CD1c-positive myeloid dendritic cell (primary cell): ENCODE measurements at regions not wholly inside any gene's neighbourhood (a gene's known extent, or its start where the extent isn't known, plus 50 kb on each side); places are given as distances from the start of the nearest gene placed in this dataset.
"Not testable (repeated sequence)": the region's sequence is repeated elsewhere in the genome, so short reads cannot be mapped to it uniquely, and the experiment has no call there.

Experiments used
- DNase-seq: peaks from one replicate; pipeline ENCODE4 v3.0.0-alpha.2; 2016; ENCODE audit errors: extremely low spot score

DNA sequence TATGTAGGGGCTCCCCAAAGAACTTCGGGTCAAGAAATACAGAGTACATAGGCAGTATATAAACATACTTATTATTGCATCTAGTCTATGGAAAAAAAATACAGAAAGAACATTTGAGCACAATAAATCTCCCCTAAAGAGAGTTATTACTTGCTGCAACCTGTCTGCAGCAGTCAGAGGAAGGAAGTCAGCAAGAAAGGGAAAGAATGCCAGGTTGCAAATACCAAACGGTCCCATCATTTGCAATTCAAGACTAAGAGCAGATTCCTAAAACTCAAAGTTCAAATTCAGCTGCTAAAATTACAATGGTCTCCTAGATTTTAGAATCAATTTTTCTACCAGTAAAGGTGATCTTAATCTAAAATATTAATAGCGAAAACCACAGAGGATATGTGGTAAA lies 236.2 kb upstream of the NUDT6 start:
- DNase-seq, result no peak

DNA sequence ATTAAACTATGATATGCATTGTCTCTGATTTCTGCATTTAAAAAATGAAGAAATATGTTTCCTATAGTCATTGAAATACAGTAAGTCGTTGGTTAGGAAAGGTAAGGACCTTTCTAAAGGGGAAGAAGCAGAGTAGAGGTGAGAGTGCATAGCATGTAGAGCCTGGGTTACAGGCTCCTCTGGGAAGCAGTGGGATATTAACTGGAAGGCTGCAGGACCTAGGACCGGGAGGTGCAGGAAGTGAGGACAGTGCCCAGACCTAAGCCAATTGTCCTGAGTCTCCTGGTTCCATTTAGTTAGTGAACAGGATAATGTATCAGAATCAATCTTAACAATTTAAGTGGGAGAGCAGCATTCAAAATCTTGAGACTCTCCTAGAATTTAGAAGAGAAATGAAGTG lies 237.1 kb upstream of the NUDT6 start:
- no peak for DNase-seq

GRCh38 chr4:123162859-123163258 lies 233.7 kb upstream of the SPRY1 start:
- DNase-seq, result no peak

DNA sequence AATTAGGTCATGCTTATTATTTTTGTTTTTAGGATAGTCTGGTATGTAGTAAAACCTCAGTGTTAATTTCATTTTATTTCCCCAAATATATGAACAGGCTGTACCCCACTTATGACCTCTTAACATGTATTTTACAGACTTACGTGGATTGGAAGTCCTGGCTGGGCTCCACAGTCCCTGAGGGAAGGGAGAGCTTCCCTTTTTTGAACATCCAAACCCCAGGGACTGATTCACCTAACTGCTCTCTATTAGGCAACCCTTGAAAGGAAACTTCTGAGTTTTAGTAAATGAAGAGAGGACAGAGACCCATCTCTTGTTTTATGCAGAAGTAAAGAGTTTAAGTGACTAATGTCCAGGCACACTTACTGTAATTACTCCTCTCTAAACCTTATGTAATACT lies 233.1 kb upstream of the SPRY1 start:
- no peak for DNase-seq

DNA sequence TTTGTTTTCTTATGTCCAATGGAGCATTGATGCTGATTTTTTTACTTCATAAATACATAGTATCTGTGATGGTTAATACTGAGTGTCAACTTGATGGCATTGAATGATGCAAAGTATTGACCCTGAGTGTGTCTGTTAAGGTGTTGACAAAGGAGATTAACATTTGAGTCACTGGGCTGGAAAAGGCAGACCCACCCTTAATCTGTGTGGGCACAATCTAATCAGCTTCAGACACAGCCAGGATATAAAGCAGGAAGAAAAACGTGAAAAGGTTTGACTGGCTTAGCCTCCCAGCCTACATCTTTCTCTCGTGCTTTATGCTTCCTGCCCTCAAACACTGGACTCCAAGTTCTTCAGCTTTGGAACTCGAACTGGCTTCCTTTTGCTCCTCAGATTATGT lies 230.6 kb upstream of the SPRY1 start:
- DNase-seq, result no peak

DNA sequence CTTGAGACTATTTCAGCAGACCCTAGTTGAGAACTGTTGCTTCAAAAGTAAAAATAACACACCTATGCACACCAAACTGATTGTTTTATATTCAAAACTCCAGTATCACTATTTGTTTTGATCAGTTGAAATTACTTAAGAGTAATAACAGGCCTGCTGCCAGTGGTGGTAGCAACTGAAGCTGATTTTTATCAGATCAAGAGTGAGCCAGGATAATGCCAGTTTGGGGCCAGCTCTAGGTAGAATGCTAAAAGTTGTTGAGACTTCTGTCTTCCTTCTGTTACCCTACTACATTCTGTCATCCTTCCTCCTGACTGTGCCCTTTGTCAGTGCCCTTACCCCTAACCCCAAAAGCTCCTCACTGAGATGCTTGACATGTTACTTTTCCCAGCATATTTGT lies 228.7 kb upstream of the SPRY1 start:
- no peak for DNase-seq

DNA sequence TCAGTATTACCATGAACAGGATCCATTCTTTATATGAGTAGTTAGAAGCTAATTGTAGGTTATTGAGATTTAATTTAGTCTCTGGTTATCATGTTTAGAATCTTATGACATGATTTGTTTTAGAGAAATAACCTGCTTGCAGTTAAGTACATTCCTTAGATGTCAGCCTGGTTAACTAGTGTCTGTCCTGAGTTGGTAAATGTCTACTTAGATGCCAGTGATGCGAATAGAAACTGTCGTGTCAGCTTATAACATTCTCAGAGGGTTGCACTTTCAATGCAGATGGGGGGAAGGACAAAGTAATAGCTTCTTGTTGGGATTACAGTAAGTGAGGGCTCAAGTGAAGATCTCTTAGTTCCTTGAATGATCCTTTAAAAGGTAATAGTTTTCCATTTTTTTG lies 227.8 kb upstream of the SPRY1 start:
- no peak for DNase-seq

DNA sequence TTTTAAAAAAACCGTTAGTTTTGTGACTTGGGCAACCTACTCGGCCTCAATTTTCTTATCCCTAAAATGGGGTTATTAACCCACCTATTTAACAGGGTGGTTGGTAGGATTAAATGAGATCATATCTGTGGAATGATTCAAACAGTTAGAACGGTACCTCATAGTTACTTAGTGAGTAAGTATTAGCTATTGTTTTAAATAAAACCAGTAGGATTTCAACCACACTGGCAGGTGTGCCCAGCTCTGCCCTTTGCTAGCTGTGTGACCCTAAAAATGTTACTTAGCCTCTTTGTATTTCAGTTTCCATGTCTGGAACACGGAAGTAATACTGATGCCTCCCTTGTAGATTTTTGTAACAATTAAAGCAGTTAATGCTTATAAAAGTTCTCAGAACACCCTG lies 225.8 kb upstream of the SPRY1 start:
- no peak for DNase-seq

GRCh38 chr4:123176605-123177004 lies 220.0 kb upstream of the SPRY1 start:
- no peak for DNase-seq

DNA sequence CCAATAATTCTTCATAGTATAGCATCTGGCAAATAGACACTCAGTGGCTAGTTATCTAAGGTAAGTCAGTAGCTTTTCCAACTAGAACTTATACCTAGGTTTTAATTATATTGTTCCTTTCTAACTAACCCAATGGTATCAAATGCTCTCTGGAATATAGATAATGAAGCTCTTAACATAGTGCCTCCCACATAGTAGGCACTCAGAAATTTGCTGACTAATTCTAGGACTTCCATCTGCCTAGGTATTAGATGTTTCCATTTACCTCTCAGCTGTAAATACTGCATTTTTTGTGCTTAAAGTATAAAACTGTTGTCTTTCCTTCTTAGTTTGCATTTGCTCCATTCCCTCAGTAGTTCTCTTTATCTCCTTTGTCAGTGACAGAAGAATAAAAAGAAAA lies 214.3 kb upstream of the SPRY1 start:
- no peak for DNase-seq

DNA sequence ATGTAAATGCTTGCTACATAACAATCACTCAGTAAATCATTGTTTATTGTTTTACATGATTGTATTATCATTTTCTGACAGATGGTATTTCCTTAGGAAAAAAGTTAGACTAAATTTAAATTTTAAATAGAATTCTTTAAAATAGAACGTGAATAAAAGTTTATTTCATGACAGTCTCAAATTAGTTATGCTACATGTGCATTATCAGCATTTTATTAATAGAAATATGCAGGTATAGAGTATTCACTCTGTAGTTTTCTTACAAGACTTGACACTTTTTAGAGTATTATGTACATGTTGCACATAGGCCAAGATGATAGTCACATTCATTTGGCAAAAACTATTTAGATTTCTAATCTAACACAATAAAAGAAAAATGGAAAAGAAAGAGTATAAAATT lies 213.3 kb upstream of the SPRY1 start:
- DNase-seq, result no peak

DNA sequence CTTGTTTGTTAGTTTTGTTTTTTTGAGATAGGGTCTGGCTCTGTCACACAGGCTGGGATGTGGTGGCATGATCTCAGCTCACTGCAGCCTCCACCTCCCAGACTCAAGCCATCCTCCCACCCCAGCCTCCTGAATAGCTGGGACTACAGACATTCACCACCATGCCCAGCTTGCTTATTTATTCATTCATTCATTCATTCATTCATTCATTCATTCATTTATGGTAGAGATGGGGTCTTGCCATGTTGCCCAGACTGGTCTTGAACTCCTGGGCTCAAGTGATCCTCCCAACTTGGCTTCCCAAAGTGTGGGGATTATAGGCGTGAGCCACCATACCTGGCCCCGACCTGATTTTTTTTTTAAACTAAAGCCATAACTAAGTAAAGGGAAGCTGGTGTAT lies 212.8 kb upstream of the SPRY1 start:
- not testable (repeated sequence) for DNase-seq

- no peak for DNase-seq
Measured at GRCh38 chr4:123186731-123187130, 209.9 kb upstream of the SPRY1 start.

DNA sequence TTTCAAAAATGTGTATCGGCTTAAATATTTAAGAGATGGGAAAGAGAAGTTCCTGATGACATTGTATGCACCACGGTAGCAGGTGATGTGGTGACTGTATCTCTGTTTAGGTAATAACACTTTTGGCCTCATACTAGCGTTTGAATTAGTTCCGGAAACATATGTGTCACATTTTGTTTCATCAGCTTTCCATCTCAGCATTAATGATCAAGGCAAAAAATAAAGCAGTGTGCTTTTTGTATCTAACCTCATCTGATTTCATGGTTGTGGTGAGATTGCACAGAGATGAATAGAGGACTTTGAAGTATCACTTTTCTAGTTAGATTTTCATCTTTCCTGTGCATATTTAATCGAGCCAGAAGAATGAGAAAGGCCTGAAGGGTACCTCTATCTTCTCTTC lies 206.4 kb upstream of the SPRY1 start:
- no peak for DNase-seq

DNA sequence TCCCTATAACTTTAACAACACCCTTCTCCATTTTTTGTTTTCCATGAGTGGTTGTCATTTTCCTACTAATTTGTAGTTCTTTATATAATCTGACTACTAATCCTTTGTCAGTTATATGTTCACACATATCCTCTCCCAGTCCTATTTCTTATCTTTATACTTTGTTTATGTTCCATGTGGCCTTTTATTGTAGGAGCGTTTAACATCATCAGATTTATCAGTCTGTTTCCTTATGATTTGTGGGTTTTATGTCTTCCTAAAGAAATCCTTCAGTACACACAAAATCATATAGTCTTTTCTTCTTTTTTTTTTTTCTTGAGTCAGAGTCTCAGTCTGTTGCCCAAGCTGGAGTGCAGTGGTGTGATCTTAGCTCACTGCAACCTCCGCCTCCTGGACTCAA lies 204.9 kb upstream of the SPRY1 start:
- no peak for DNase-seq

DNA sequence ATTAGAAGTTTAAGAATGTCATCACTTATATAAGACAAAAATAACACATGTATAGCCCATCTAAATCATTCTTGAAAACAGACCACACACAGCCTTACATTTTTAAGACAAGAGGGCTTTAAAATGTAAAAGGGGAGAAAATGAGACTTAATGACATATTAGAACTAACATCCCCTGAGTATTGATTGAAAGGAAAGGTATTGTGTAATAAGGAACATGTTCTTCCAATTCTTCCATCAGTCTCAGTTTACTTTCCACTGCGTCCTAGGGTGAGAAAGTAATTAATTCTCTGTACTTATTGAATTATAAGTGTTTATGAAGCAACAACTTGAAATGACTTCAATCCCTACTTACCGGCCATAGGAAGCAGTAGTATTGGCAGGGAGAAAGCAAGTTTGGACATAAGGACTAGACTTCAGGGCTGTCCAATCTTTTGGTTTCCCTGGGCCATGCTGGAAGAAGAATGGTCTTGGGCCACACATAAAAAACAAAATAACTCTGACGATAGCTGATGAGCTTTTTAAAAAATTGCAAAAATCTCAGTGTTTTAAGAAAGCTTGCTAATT lies 202.7 kb upstream of the SPRY1 start:
- DNase-seq, result no peak

DNA sequence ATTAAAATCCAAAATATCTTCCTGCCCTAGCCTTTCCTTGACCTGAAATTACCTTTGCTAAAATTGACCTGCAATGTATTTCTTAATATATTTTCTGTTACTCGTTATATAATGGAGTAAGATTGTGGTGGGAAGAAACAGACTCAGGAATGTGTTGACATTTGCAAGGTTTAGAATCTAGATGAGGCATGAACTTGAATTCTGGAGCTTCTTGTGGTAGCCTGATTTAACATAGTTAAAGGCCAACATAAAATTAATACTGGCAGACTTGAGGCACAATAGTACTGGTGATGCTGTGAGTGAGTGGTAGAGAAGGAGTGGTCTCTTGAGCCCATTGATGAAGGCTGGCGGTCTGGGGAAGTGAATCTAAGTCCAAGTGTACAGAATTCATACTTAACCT lies 197.9 kb upstream of the SPRY1 start:
- no peak for DNase-seq

DNA sequence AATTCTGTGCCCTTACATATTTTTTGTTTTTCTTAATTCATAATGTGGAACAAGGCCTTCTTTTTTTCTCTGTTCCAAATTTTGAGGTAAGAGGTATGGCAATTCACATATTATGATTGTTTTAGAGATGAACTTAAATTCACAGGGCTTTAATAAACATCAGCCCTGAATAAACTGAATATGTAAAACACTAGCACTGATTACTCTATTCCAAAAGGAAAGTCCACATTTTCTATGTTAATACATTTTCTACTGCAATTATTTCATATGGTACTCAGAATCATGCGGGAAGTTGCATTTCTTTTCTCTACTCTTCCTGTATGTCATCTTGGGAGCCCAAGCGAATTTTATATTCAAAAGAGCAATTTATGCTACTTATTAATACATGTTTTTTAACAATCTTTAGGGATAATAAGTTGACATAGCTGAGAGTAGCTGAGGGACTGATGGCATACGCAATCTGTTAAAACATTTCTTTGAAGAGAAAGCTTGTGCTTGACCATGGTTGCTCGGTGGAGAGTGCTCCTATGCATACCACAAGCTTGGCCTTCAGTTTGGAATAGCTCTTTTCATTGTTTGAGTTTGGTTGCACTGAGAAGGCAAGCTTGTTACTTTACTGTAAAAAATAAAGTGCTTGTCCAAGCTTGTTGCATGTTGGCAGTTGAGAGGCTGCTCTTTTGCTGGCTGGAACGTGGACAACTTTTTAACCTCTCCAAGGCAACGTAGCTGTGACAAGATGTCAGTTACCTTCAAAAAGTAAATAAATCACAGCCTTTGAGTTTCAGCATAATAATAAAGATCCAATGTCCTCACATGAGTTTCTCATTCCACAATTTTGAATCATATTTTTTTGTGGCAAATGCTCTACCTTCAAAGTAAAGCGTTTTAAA lies 196.3 kb upstream of the SPRY1 start:
- DNase-seq, result no peak

DNA sequence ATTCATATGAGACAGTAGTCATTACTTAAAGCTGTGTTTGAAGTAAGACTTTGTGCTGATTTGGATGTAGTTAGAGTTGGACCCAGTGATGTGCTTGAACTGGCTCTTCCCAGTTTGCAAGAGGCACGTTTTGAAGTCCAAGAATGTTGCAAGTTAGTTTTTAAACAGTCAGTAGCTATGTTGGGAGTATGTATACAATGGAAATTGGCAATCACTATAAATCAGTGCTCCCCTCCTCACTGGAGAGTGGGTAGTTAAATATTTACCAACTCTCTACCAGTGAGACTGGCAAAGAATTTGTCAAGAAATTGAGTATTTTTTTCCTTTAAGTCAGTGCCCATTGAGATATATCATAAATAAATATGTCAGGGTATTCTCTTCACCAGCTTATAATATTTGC lies 191.9 kb upstream of the SPRY1 start:
- no peak for DNase-seq

GRCh38 chr4:123206016-123206415 lies 190.6 kb upstream of the SPRY1 start:
- no peak for DNase-seq

DNA sequence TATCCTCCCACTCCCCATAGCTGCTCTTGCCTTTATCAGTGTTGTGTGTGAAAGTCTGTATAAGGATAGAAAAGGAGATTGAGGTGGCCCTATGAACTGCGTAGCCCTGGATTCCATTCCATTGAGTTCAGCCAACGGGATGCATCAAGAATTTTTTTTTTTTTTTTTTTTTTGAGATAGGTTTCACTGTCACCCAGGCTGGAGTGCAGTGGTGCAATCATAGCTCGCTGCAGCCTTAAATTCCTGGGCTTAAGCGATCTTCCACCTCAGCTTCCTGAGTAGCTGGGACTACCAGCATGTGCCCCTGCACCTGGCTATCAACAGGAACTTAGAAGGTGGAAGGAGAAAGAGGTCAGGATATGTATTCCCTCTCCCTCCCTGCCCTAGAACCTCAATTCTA lies 187.2 kb upstream of the SPRY1 start:
- no peak for DNase-seq

DNA sequence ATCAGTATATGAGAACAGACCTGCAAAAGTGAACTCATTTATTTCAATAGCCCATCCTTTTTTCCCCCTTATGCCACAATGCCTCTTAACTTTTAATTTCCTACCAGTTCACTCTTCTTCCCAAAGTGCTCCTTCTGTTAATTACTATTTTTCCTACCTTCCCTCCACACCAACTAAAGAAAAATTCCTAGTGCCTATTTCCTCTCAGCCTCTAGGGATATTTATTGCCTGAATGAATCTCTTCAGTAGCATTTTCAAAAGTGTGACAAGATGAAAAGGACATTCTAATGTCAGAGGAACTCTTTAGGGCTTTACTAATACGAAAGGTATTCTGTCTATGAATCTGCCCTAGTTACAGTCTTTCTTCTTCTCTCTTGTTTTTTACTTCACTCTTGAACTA lies 181.1 kb upstream of the SPRY1 start:
- DNase-seq, result no peak

DNA sequence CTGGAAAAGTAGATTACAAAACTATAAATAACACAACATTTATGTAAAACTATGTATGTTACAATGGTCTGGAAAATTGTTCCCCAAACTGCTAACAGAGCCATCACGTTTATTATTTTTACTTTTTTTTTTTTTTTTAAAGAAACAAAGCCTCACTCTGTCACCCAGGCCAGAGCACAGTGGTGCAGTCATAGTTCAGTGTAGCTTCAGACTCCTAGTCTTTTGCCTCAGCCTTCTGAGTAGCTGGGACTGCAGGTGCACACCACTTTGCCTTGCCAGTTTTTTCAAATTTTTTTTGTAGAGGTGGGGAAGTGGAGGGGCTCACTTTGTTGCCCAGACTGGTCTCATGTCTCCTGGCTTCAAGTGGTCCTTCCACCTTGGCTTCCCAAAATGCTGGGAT lies 180.1 kb upstream of the SPRY1 start:
- no peak for DNase-seq

GRCh38 chr4:123216946-123217345 lies 179.6 kb upstream of the SPRY1 start:
- DNase-seq, result no peak
